HG03064 (cell line): ENCODE measurements at regions not wholly inside any gene's neighbourhood (a gene's known extent, or its start where the extent isn't known, plus 50 kb on each side); places are given as distances from the start of the nearest gene placed in this dataset.

Experiments used
- ATAC-seq: cut with Tn5 transposase; IDR thresholded peaks from one replicate; pipeline ENCODE4 v1.9.1; 2021; ENCODE audit warnings: low read depth; ENCODE audit not compliant: unreplicated experiment

GRCh38 chr12:126798449-126798848 is 1468.5 kb upstream of the TMEM132C start:
- no peak for ATAC-seq

- ATAC-seq: no peak
Observed at GRCh38 chr12:126807312-126807865, 1459.6 kb upstream of the TMEM132C start.

GRCh38 chr12:126811391-126811790 is 1455.6 kb upstream of the TMEM132C start:
- ATAC-seq: no peak

- ATAC-seq: no peak
Observed at GRCh38 chr12:126819554-126819953, 1447.4 kb upstream of the TMEM132C start.

GRCh38 chr12:126830778-126831680 is 1435.9 kb upstream of the TMEM132C start:
- ATAC-seq: no peak

- ATAC-seq: no peak
Observed at GRCh38 chr12:126837697-126838096, 1429.3 kb upstream of the TMEM132C start.

GRCh38 chr12:126843915-126844669 is 1422.9 kb upstream of the TMEM132C start:
- ATAC-seq: no peak

GRCh38 chr12:126847005-126847629 is 1419.9 kb upstream of the TMEM132C start:
- no peak for ATAC-seq

- no peak for ATAC-seq
Observed at GRCh38 chr12:126855768-126856167, 1411.2 kb upstream of the TMEM132C start.

GRCh38 chr12:126856958-126857357 is 1410.0 kb upstream of the TMEM132C start:
- ATAC-seq: no peak

GRCh38 chr12:126858560-126858959 is 1408.4 kb upstream of the TMEM132C start:
- no peak for ATAC-seq

- no peak for ATAC-seq
Observed at GRCh38 chr12:126860210-126860609, 1406.8 kb upstream of the TMEM132C start.

GRCh38 chr12:126862500-126862899 is 1404.5 kb upstream of the TMEM132C start:
- no peak for ATAC-seq

- ATAC-seq: no peak
Observed at GRCh38 chr12:126869644-126870043, 1397.3 kb upstream of the TMEM132C start.

GRCh38 chr12:126873701-126874100 is 1393.3 kb upstream of the TMEM132C start:
- ATAC-seq: no peak

- no peak for ATAC-seq
Observed at GRCh38 chr12:126874427-126875026, 1392.4 kb upstream of the TMEM132C start.

GRCh38 chr12:126879842-126880241 is 1387.1 kb upstream of the TMEM132C start:
- ATAC-seq: no peak

GRCh38 chr12:126883697-126884096 is 1383.3 kb upstream of the TMEM132C start:
- no peak for ATAC-seq

GRCh38 chr12:126889501-126889900 is 1377.5 kb upstream of the TMEM132C start:
- no peak for ATAC-seq

- ATAC-seq: no peak
Observed at GRCh38 chr12:126890097-126890496, 1376.9 kb upstream of the TMEM132C start.
